Spleen (tissue), 11 donors: ENCODE measurements at regions not wholly inside any gene's neighbourhood (a gene's known extent, or its start where the extent isn't known, plus 50 kb on each side); places are given as distances from the start of the nearest gene placed in this dataset.
"Not testable (repeated sequence)": the region's sequence is repeated elsewhere in the genome, so short reads cannot be mapped to it uniquely, and the experiment has no call there.

Source experiments
- DNase-seq: peaks from one replicate; pipeline ENCODE4 v3.0.0-alpha.2; 2020
- H3K27ac ChIP-seq, 8 donors: fragments of 200-600 bp; sonication (generic) in 7 of 8; 1 replicate in 4 of 8; 2 replicates in 4 of 8; pipeline versions ENCODE4 v1.5.0 to v1.8.0; 2016 to 2021; ENCODE audit warnings: inconsistent platforms in 4 of 8, mild to moderate bottlenecking in 4 of 8, moderate library complexity in 1 of 8
- H3K27me3 ChIP-seq, 7 donors: fragments of 200-600 bp; sonication (generic) in 6 of 7; replicated peaks in 1 of 7; 1 replicate in 4 of 7; 2 replicates in 3 of 7; pipeline versions ENCODE4 v1.5.0 to v1.8.0; 2016 to 2021; ENCODE audit warnings: inconsistent platforms in 3 of 7, mild to moderate bottlenecking in 1 of 7
- H3K36me3 ChIP-seq, 6 donors: fragments of 200-600 bp; sonication (generic) in 5 of 6; 1 replicate in 4 of 6; 2 replicates in 2 of 6; pipeline versions ENCODE4 v1.5.0 to v1.8.0; 2016 to 2021; ENCODE audit warnings: inconsistent platforms in 2 of 6
- H3K4me1 ChIP-seq, 6 donors: fragments of 200-600 bp; sonication (generic) in 5 of 6; 1 replicate in 3 of 6; 2 replicates in 3 of 6; pipeline versions ENCODE4 v1.5.0 to v1.8.0; 2016 to 2021; ENCODE audit warnings: inconsistent platforms in 3 of 6
- H3K4me3 ChIP-seq, 8 donors: fragments of 200-600 bp; sonication (generic) in 7 of 8; 1 replicate in 4 of 8; 2 replicates in 4 of 8; pipeline versions ENCODE4 v1.5.0 to v1.8.0; 2016 to 2021; ENCODE audit warnings: inconsistent platforms in 4 of 8, mild to moderate bottlenecking in 4 of 8, moderate library complexity in 2 of 8
- H3K9me3 ChIP-seq, 8 donors: fragments of 200-600 bp; sonication (generic) in 7 of 8; 1 replicate in 4 of 8; 2 replicates in 4 of 8; pipeline versions ENCODE4 v1.5.0 to v1.8.0; 2016 to 2021; ENCODE audit warnings: inconsistent platforms in 4 of 8
- CTCF ChIP-seq, 11 experiments: fragments of 200-600 bp in 7 of 11; fragments of 450-650 bp in 4 of 11; sonication (generic) in 4 of 11; IDR thresholded peaks in 8 of 11; conservative IDR thresholded peaks in 3 of 11; 1 replicate in 7 of 11; 2 replicates in 4 of 11; pipeline versions ENCODE4 v1.4.0 to v1.8.0; 2016 to 2021; ENCODE audit warnings: antibody characterized with exemption in 11 of 11, inconsistent platforms in 4 of 11, mild to moderate bottlenecking in 1 of 11
- POLR2A ChIP-seq, 3 donors: fragments of 450-650 bp; IDR thresholded peaks; one replicate each; pipeline ENCODE4 v1.5.1; 2017; ENCODE audit warnings: antibody characterized with exemption in 3 of 3, mild to moderate bottlenecking in 1 of 3
- POLR2AphosphoS5 ChIP-seq, 3 donors: sonication (generic); formaldehyde crosslinking; IDR thresholded peaks; one replicate each; pipeline ENCODE4 v1.5.1; 2017; ENCODE audit warnings: antibody characterized with exemption in 3 of 3
- WGBS, 5 donors: extraction: QIAGEN DNeasy Blood & Tissue Kit in 3 of 5; methylation state at CpG; one replicate each; pipeline versions ENCODE4 v1.1.5 to v1.1.7; 2013 to 2018; 5-methylcytosine and 5-hydroxymethylcytosine counted together
- intact Hi-C: fragments of 100-400 bp; cut with DNase I; formaldehyde crosslinking; loops from one replicate; pipeline ENCODE4 v1.15.0; 2023; ENCODE audit warnings: low total_unique reads
- donor health status: healthy with polysubstance abuse.
- donor health status: DM: no; HTN: no; CAD: no; lungs with moderate emphysema.
- donor health status: DM: no; HTN: no; CAD: no.
- donor health status: Bipolar disorder and iron deficiency.
- donor health status: healthy.
- donor health status: DM: no; HTN: no; CAD: no.
- donor health status: DM: yes; HTN: yes; CAD: no.

- WGBS, 5 donors = 93 to 98% (median 95%) methylated on average over 2 of the region's 2 CpGs
- no peak overlapping the region for H3K27ac ChIP-seq
- H3K27me3 ChIP-seq = peaks cover 0 to 26% (median 0%) of the 10 kb centered on the region in 7 donors
- no peaks in the 10 kb centered on the region for H3K36me3 ChIP-seq
- H3K4me3 ChIP-seq = no peak overlapping the region
- no peak for DNase-seq
- H3K9me3 ChIP-seq = no peaks in the 10 kb centered on the region
- TF ChIP-seq POLR2A (IDR thresholded peaks at IDR 0.05) (no peak), CTCF (IDR thresholded peaks at IDR 0.05 in 8 of 11, conservative IDR thresholded peaks at IDR 0.05 in 3 of 11) (no peak), POLR2AphosphoS5 (IDR thresholded peaks at IDR 0.05) (no peak)
- H3K4me1 ChIP-seq = no peaks in the 10 kb centered on the region
- intact Hi-C loops = no loop called here
These were observed 63.4 kb upstream of the PITX1 start for GRCh38 chr5:135097390-135097789.

DNA sequence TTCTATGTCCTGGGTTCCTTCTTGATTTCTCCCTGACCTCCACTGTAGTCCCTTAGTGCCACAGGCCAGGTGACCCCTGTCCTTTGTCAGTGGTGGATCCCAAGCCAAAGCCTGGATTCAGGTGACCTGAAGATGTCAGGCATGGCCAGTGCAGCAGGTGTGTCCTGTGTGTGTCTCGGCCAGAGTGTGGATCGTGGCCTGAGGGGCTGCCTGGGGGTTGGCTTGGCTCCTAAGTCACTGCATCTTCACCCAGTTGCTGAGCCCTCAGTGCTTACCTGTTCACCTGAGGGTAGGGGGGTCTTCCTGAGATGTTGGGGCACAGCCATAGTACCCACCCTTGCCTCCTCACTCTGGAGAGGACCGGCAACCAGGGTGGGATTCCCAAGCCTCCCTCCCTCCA lies 61.8 kb upstream of the PITX1 start:
- peak; percentile 47 for DNase-seq
- no peak for TF ChIP-seq CTCF (IDR thresholded peaks at IDR 0.05 in 8 of 11, conservative IDR thresholded peaks at IDR 0.05 in 3 of 11)
- TF ChIP-seq POLR2AphosphoS5 (IDR thresholded peaks at IDR 0.05) = no peak
- no peak for TF ChIP-seq POLR2A (IDR thresholded peaks at IDR 0.05)
- peaks cover 0 to 18% (median 0%) of the 10 kb centered on the region in 7 donors for H3K27me3 ChIP-seq
- 84 to 96% (median 90%) methylated on average over 3 of the region's 3 CpGs for WGBS, 5 donors
- intact Hi-C loops = no loop called here
- no peaks in the 10 kb centered on the region for H3K9me3 ChIP-seq
- H3K4me1 ChIP-seq = no peaks in the 10 kb centered on the region
- H3K4me3 ChIP-seq = no peak overlapping the region
- no peak overlapping the region for H3K27ac ChIP-seq
- H3K36me3 ChIP-seq = no peaks in the 10 kb centered on the region

- H3K4me3 ChIP-seq = no peak overlapping the region
- H3K36me3 ChIP-seq = no peaks in the 10 kb centered on the region
- intact Hi-C loops = no loop called here
- no peaks in the 10 kb centered on the region for H3K9me3 ChIP-seq
- no peak for TF ChIP-seq POLR2A (IDR thresholded peaks at IDR 0.05)
- no peak for TF ChIP-seq POLR2AphosphoS5 (IDR thresholded peaks at IDR 0.05)
- no peak for TF ChIP-seq CTCF (IDR thresholded peaks at IDR 0.05 in 8 of 11, conservative IDR thresholded peaks at IDR 0.05 in 3 of 11)
- no peak overlapping the region for H3K27ac ChIP-seq
- peaks cover 0 to 18% (median 0%) of the 10 kb centered on the region in 7 donors for H3K27me3 ChIP-seq
- H3K4me1 ChIP-seq = no peaks in the 10 kb centered on the region
- WGBS, 5 donors = 71 to 81% (median 79%) methylated on average over 5 to 6 of the region's 6 CpGs
- peak; percentile 64 for DNase-seq
These were observed 61.2 kb upstream of the PITX1 start for GRCh38 chr5:135095052-135095715.

DNA sequence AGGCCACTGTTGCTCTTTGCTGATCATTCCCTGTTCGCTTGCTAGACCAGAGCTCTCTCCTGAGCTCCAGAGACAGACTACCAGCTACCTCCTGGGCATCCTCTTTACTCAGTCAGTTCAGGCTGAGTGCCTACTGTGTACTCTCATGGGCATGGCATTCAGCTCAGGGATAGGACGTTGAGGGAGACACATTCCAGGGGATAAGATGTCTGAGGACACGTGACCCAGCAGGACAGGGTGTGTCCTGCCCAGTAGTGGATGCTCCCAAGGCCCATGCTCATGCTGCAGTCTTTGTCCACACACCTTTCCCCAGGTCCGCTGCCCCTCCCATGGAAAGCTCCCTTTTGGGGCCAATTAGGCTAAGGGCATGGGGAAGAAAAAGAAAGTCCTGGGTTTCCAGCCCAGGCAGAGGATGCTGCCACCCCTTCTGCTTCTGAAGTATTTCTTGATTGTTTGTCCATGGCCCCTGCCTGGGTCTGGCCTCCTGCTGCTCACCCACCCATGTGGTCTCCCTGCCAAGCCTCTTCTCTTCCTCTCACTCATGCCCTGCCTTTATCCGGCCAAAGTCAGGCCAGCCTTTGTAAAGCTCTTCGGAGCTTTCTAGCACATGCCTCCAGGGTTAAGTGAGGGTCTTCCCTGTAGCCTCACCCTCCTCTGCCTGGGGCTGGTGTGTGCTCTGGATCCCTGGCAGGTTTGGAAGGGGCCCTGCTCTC lies 60.5 kb upstream of the PITX1 start:
- H3K9me3 ChIP-seq = no peaks in the 10 kb centered on the region
- no peaks in the 10 kb centered on the region for H3K36me3 ChIP-seq
- peak; percentile 47 for DNase-seq
- H3K4me3 ChIP-seq = no peak overlapping the region
- WGBS, 5 donors = 81 to 84% (median 83%) methylated on average over 5 to 6 of the region's 6 CpGs
- TF ChIP-seq POLR2A (IDR thresholded peaks at IDR 0.05) (no peak), POLR2AphosphoS5 (IDR thresholded peaks at IDR 0.05) (no peak), CTCF (IDR thresholded peaks at IDR 0.05 in 8 of 11, conservative IDR thresholded peaks at IDR 0.05 in 3 of 11) (no peak)
- no peaks in the 10 kb centered on the region for H3K4me1 ChIP-seq
- peaks cover 0 to 18% (median 0%) of the 10 kb centered on the region in 7 donors for H3K27me3 ChIP-seq
- H3K27ac ChIP-seq = no peak overlapping the region
- intact Hi-C loops = no loop called here

DNA sequence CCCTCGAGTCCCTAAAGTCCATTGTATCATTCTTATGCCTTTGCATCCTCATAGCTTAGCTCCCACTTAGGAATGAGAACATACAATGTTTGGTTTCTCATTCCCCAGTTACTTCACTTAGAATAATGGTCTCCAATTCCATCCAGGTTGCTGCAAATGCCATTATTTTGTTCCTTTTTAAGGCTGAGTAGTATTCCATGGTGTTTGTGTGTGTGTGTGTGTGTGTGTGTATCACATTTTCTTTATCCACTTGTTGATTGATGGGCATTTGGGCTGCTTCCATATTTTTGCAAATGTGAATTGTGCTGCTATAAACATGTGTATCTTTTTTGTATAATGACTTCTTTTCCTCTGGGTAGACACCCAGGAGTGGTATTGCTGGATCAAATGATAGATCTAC lies 59.5 kb upstream of the PITX1 start:
- DNase-seq, H3K36me3 ChIP-seq, H3K27ac ChIP-seq, H3K4me1 ChIP-seq, intact Hi-C loops, H3K9me3 ChIP-seq, H3K4me3 ChIP-seq: not testable (repeated sequence)
- peaks cover 0 to 18% (median 0%) of the 10 kb centered on the region in 7 donors for H3K27me3 ChIP-seq
- 71 to 89% (median 81%) methylated on average over 1 of the region's 1 CpG for WGBS, 5 donors
